Lower lobe of right lung (tissue), 2 donors: ENCODE measurements at regions not wholly inside any gene's neighbourhood (a gene's known extent, or its start where the extent isn't known, plus 50 kb on each side); places are given as distances from the start of the nearest gene placed in this dataset.
"Not testable (repeated sequence)": the region's sequence is repeated elsewhere in the genome, so short reads cannot be mapped to it uniquely, and the experiment has no call there.

Source experiments
- ATAC-seq, 2 donors: fragments of 200-7000 bp; cut with Tn5 transposase; one replicate each; pipeline ENCODE4 v1.9.1; 2020 to 2022; ENCODE audit warnings: mild to moderate bottlenecking in 2 of 2, moderate library complexity in 2 of 2
- DNase-seq: peaks from one replicate; pipeline ENCODE4 v3.0.0-alpha.2; 2020
- H3K27ac ChIP-seq: fragments of 200-600 bp; one replicate; pipeline ENCODE4 v1.8.0; 2022
- H3K27me3 ChIP-seq: fragments of 200-600 bp; one replicate; pipeline ENCODE4 v1.8.0; 2022; ENCODE audit warnings: low read depth
- H3K36me3 ChIP-seq: fragments of 200-600 bp; one replicate; pipeline ENCODE4 v1.8.0; 2022; ENCODE audit warnings: mild to moderate bottlenecking
- H3K4me1 ChIP-seq: fragments of 200-600 bp; one replicate; pipeline ENCODE4 v1.8.0; 2022
- H3K4me3 ChIP-seq: fragments of 200-600 bp; one replicate; pipeline ENCODE4 v1.8.0; 2022; ENCODE audit warnings: mild to moderate bottlenecking
- H3K9me3 ChIP-seq: fragments of 200-600 bp; one replicate; pipeline ENCODE4 v1.8.0; 2022
- CTCF ChIP-seq: fragments of 200-600 bp; IDR thresholded peaks from one replicate; pipeline ENCODE4 v1.8.0; 2022; ENCODE audit warnings: antibody characterized with exemption, mild to moderate bottlenecking
- intact Hi-C: fragments of 100-400 bp; cut with DNase I; formaldehyde crosslinking; loops from one replicate; pipeline ENCODE4 v1.11.0; 2022
- donor health status: DM: no; HTN: yes; CAD: no; lungs with severe emphysema.

GRCh38 chr3:27031476-27031875 lies 337.7 kb downstream of the NEK10 start:
- no peaks in the 10 kb centered on the region for H3K9me3 ChIP-seq
- intact Hi-C loops, result no loop called here
- ATAC-seq (no peak), DNase-seq (no peak)
- TF ChIP-seq CTCF, result no peak
- H3K27me3 ChIP-seq, result no peaks in the 10 kb centered on the region
- H3K4me1 ChIP-seq, result no peaks in the 10 kb centered on the region
- no peaks in the 10 kb centered on the region for H3K36me3 ChIP-seq
- H3K4me3 ChIP-seq, result no peak overlapping the region
- no peak overlapping the region for H3K27ac ChIP-seq

DNA sequence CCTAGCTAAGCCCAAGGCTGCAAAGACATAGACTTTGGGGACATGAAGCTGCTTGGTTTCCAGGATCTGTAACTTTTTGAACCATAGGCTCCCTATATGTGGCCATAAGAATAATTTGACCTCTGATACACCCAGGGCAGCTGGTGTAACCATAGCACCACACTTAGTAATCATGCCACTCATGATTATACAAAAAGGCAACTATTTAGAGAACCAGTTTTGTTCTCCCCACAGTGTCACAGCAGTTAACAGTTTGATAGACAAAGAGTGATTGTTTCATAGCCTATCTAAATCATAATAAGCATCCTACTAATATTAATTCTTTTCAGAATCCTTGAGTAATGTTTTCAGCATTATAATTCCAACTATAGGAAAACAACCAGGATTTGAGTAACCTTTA lies 334.9 kb downstream of the NEK10 start:
- TF ChIP-seq CTCF, result no peak
- Histone ChIP-seq H3K27ac (no peak overlapping the region), H3K27me3 (no peaks in the 10 kb centered on the region), H3K4me1 (no peaks in the 10 kb centered on the region), H3K9me3 (no peaks in the 10 kb centered on the region), H3K4me3 (no peak overlapping the region), H3K36me3 (no peaks in the 10 kb centered on the region)
- ATAC-seq (no peak), DNase-seq (no peak)
- intact Hi-C loops, result no loop called here

DNA sequence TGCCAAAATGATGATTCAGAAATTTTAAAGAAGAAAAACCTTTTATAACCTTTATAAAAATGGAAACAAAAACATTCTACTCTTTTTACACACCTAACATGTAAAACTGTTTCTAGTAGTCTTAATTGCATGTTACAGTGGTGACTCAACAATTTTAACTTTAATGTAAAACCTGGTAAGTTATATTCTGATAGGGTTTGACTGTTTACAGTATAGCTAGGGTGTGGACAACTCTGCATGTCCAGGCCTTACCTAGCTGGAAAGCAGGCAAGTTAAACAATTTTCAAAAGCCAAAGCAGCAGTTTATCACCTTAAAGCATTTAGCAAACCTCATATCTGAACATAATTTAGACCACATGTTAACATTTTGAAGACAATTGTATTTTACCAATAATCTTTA lies 328.5 kb downstream of the NEK10 start:
- no peak for ATAC-seq

DNA sequence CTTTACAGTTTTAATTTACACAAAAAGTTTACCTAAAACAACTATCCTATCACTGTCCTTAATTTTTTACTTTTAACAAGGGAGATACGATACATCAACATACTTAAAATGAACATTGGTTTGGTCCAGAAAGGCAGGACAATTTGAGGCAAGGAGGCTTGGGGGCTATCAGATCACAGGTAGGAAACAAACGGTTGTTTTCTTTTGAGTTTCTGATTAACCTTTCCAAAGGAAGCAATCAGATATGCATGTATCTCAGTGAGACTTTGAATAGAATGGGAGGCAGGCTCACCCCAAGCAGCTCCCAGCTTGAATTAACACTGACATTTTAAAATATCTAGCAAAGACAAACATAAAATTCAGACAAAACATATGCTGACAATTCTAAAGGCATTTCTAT lies 326.6 kb downstream of the NEK10 start:
- H3K4me3 ChIP-seq, H3K36me3 ChIP-seq, H3K9me3 ChIP-seq, intact Hi-C loops, ATAC-seq, H3K4me1 ChIP-seq, H3K27me3 ChIP-seq, DNase-seq, H3K27ac ChIP-seq: not testable (repeated sequence)

More for the DNA sequence above, 328.5 kb downstream of the NEK10 start:
- DNase-seq, result no peak
- Histone ChIP-seq H3K36me3 (no peaks in the 10 kb centered on the region), H3K4me3 (no peak overlapping the region), H3K27ac (no peak overlapping the region), H3K27me3 (no peaks in the 10 kb centered on the region), H3K9me3 (no peaks in the 10 kb centered on the region), H3K4me1 (no peaks in the 10 kb centered on the region)
- TF ChIP-seq CTCF, result no peak
- intact Hi-C loops, result no loop called here

- no peaks in the 10 kb centered on the region for H3K9me3 ChIP-seq
- H3K36me3 ChIP-seq, result no peaks in the 10 kb centered on the region
- H3K27ac ChIP-seq, result no peak overlapping the region
- no peak for DNase-seq
- H3K4me3 ChIP-seq, result no peak overlapping the region
- intact Hi-C loops, result no loop called here
- H3K4me1 ChIP-seq, result no peaks in the 10 kb centered on the region
- H3K27me3 ChIP-seq, result no peaks in the 10 kb centered on the region
- no peak for TF ChIP-seq CTCF
- ATAC-seq, result no peak
These were observed 325.7 kb downstream of the NEK10 start for GRCh38 chr3:27043328-27043955.

GRCh38 chr3:27044931-27045481 lies 324.2 kb downstream of the NEK10 start:
- intact Hi-C loops, result no loop called here
- H3K27ac ChIP-seq, result no peak overlapping the region
- no peaks in the 10 kb centered on the region for H3K36me3 ChIP-seq
- H3K4me1 ChIP-seq, result no peaks in the 10 kb centered on the region
- no peaks in the 10 kb centered on the region for H3K27me3 ChIP-seq
- DNase-seq (no peak), ATAC-seq (no peak)
- no peak for TF ChIP-seq CTCF
- no peak overlapping the region for H3K4me3 ChIP-seq
- H3K9me3 ChIP-seq, result no peaks in the 10 kb centered on the region
